GM12875 (cell line): ENCODE measurements at regions not wholly inside any gene's neighbourhood (a gene's known extent, or its start where the extent isn't known, plus 50 kb on each side); places are given as distances from the start of the nearest gene placed in this dataset.

Source experiments
- H3K4me3 ChIP-seq: one replicate; pipeline ENCODE4 v1.5.1; 2011; ENCODE audit warnings: low read depth, low read length, control low read depth
- CTCF ChIP-seq: IDR thresholded peaks from 2 replicates; pipeline ENCODE4 v1.5.1; 2011; ENCODE audit warnings: low read depth, mild to moderate bottlenecking, control low read depth, inconsistent platforms, low read length, moderate library complexity, borderline replicate concordance; ENCODE audit not compliant: insufficient read depth

- H3K4me3 ChIP-seq: no peak overlapping the region
- TF ChIP-seq CTCF: no peak
Measured at GRCh38 chr2:72050734-72051133, 96.9 kb downstream of the CYP26B1 start.

- TF ChIP-seq CTCF: no peak
- no peak overlapping the region for H3K4me3 ChIP-seq
Measured at GRCh38 chr2:72048881-72049477, 98.7 kb downstream of the CYP26B1 start.

- H3K4me3 ChIP-seq: no peak overlapping the region
- TF ChIP-seq CTCF: no peak
Measured at GRCh38 chr2:72043985-72044384, 103.7 kb downstream of the CYP26B1 start.

GRCh38 chr2:72041638-72042111 lies 106.0 kb downstream of the CYP26B1 start:
- H3K4me3 ChIP-seq: no peak overlapping the region
- no peak for TF ChIP-seq CTCF

- TF ChIP-seq CTCF: no peak
Measured at GRCh38 chr2:72040629-72041571, 106.8 kb downstream of the CYP26B1 start.

GRCh38 chr2:72038524-72038923 lies 109.1 kb downstream of the CYP26B1 start:
- H3K4me3 ChIP-seq: no peak overlapping the region
- TF ChIP-seq CTCF: no peak

More at GRCh38 chr2:72040629-72041571, 106.8 kb downstream of the CYP26B1 start:
- H3K4me3 ChIP-seq: no peak overlapping the region
